B cell (primary cell): ENCODE measurements at regions not wholly inside any gene's neighbourhood (a gene's known extent, or its start where the extent isn't known, plus 50 kb on each side); places are given as distances from the start of the nearest gene placed in this dataset.

Experiments
- EZH2 ChIP-seq: IDR thresholded peaks from 2 replicates; pipeline ENCODE4 v1.6.1; 2012; ENCODE audit warnings: borderline replicate concordance, low read depth, mild to moderate bottlenecking, moderate library complexity, low read length; ENCODE audit not compliant: insufficient read depth, poor library complexity, severe bottlenecking
- TF ChIP-seq, protein P1 (sequence below): fragments of 200-600 bp; IDR thresholded peaks from one replicate; pipeline ENCODE4 v1.8.0; 2022; ENCODE audit warnings: antibody characterized with exemption, mild to moderate bottlenecking

DNA sequence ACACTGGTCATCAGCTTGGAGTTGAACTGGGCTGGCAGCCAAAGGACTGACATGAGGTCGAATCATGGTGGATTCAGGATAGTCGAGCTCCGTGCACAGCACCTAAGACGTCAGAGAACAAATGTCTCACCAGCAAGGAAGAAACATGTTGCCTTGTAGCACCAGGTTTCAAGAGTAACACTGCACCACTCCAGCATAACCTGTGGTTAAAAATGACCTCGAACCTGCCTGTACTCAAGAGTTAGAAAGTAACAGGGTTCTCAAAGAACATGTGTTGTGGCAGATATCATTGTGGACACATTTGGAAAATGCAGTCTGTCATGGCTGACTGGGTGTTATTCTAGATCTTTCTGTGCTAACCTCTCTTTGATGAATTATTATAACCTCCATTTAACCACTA lies 511.6 kb downstream of the CDH26 start:
- TF ChIP-seq, protein P1, sequence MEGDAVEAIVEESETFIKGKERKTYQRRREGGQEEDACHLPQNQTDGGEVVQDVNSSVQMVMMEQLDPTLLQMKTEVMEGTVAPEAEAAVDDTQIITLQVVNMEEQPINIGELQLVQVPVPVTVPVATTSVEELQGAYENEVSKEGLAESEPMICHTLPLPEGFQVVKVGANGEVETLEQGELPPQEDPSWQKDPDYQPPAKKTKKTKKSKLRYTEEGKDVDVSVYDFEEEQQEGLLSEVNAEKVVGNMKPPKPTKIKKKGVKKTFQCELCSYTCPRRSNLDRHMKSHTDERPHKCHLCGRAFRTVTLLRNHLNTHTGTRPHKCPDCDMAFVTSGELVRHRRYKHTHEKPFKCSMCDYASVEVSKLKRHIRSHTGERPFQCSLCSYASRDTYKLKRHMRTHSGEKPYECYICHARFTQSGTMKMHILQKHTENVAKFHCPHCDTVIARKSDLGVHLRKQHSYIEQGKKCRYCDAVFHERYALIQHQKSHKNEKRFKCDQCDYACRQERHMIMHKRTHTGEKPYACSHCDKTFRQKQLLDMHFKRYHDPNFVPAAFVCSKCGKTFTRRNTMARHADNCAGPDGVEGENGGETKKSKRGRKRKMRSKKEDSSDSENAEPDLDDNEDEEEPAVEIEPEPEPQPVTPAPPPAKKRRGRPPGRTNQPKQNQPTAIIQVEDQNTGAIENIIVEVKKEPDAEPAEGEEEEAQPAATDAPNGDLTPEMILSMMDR, result no peak
- no peak for TF ChIP-seq EZH2
